ENCODE measurements at regions not wholly inside any gene's neighbourhood (a gene's known extent, or its start where the extent isn't known, plus 50 kb on each side); places are given as distances from the start of the nearest gene placed in this dataset.
"Not testable (repeated sequence)": the region's sequence is repeated elsewhere in the genome, so short reads cannot be mapped to it uniquely, and the experiment has no call there.

DNA sequence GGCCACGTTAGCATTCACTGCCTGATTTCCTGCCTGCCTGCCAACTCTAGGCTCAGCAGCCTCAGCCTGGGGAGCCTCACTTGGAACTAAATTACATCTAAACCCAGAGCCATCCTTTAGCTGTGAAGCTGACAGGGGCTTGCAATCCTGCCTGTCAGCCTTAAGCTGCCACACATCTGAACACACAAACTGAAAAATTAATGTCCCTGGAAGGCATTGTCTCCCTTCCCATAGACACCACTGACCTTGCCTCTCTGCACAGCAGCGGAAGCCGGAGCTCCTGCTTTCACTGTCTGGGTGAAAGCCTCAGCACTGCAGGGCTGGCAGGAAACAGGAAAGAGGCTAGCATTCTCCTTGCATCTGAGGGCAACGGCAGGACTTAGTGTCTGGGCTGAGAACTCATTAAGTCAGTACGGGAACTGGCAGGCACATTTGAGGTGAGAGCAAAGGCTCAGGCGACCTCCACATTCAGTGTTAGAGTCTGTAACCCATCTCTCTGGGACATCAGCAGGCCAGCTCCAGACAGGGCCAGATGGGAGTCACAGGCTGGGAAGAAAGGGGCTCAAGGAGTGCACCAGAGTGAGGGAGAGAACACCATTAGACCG lies 452.4 kb upstream of the C16orf82 start:
- no peak overlapping the region for H3K4me3 ChIP-seq (ENCODE audit: low read depth, low read length)
- TF ChIP-seq, protein P1, sequence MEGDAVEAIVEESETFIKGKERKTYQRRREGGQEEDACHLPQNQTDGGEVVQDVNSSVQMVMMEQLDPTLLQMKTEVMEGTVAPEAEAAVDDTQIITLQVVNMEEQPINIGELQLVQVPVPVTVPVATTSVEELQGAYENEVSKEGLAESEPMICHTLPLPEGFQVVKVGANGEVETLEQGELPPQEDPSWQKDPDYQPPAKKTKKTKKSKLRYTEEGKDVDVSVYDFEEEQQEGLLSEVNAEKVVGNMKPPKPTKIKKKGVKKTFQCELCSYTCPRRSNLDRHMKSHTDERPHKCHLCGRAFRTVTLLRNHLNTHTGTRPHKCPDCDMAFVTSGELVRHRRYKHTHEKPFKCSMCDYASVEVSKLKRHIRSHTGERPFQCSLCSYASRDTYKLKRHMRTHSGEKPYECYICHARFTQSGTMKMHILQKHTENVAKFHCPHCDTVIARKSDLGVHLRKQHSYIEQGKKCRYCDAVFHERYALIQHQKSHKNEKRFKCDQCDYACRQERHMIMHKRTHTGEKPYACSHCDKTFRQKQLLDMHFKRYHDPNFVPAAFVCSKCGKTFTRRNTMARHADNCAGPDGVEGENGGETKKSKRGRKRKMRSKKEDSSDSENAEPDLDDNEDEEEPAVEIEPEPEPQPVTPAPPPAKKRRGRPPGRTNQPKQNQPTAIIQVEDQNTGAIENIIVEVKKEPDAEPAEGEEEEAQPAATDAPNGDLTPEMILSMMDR (IDR thresholded peaks at IDR 0.05; ENCODE audit: low read depth, low read length), result no peak

DNA sequence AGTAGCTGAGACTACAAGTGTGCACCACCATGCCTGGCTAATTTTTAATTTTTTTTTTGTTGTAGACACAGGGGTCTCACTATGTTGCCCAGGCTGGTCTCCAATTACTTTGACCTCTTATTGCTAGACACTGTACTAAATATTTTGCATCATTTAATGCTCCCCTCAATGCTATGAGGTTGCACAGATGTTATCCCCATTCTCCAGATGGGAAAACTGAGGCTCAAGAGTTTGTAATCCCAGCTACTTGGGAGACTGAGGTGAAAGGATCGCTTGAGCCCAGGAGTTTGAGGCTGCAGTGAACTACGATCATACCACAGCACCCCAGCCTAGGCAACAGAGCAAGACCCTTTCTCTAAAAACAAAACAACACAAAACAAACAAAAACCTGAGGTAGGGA lies 443.3 kb upstream of the C16orf82 start:
- H3K4me3 ChIP-seq (ENCODE audit: low read depth, low read length), result no peak overlapping the region
- TF ChIP-seq, protein P1 (IDR thresholded peaks at IDR 0.05; ENCODE audit: low read depth, low read length), result no peak

DNA sequence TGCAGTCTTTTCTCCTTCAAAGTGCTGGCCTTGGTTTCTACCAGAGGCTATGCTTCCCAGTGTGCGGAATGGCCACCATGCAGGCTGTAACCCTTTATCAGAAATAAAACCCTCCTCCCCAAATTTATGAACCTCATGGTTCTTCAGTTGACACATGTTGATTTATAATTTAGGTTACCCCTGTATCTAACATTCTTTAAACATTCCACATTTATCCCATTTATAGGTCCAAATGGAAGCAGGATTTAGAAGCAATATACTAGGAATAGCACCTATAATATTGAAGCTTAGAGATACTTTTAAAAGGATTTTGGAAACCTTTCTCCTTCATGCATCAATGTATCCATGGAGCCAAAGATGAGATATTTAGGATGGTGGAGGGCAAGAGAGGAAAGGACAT lies 438.8 kb upstream of the C16orf82 start:
- TF ChIP-seq, protein P1 (IDR thresholded peaks at IDR 0.05; ENCODE audit: low read depth, low read length), result no peak
- no peak overlapping the region for H3K4me3 ChIP-seq (ENCODE audit: low read depth, low read length)

DNA sequence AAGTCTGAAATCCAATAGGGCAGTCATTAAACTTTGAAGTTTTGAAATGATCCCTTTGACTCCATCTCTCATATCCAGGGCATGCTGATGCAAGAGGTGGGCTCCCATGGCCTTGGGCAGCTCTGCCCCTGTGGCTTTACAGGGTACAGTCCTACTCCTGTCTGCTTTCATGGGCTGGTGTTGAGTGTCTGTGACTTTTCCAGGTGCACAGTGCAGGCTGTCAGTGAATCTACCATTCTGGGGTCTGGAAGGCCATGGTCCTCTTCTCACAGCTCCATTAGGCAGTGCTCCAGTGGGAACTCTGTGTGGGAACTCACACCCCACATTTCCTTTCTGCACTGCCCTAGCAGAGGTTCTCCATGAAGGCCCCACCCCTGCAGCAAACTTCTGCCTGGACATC lies 435.4 kb upstream of the C16orf82 start:
- H3K4me3 ChIP-seq (ENCODE audit: low read depth, low read length), result not testable (repeated sequence)

DNA sequence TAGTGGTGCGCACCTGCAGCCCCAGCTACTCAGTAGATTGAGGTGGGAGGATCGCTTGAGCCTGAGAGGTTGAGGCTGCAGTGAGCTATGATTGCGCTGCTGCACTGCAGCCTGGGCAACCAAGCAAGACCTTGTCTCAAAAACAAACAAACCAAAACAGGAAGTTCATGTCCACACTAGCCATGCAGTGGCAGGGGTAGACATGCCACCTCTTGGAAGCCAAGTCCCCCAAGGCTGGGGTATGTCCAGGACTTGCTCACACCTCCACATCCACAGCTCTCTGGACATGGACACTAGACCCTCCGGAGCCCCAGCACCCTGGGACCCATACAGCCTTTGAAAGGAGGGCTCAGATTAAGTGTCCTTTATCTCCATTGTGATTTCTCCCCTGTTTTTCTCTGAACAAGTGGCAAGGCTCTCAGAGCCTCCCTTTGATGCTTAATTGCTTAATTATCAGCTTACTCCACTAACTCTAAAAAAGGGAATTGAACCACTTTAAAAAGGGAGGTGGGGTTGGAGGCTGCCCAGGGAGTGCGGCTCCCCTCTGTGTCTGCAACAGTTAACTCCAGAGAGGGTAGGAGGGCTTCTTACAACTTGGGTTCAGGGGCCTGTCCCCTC lies 424.6 kb upstream of the C16orf82 start:
- TF ChIP-seq, protein P1 (IDR thresholded peaks at IDR 0.05; ENCODE audit: low read depth, low read length), result no peak
- H3K4me3 ChIP-seq (ENCODE audit: low read depth, low read length), result no peak overlapping the region

DNA sequence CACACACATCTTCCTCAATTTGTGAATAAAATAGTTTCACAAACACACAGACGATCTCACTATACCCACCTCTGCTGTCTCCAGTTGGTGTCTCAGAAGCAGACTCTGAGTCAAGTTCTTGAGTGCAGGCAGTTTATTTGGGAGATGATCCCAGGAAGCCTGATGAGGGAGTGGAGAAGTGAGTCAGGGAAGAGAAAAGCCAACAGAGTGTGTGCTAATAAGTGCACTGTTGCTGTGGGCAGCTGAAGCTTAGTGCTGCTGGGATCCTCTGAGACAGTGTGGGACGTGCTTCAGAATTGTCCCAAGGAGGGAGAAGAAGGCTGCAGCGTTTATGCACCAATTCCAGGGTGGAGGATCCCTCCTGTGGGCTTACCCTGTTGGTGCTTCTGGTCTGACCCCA lies 423.2 kb upstream of the C16orf82 start:
- H3K4me3 ChIP-seq (ENCODE audit: low read depth, low read length), result no peak overlapping the region
- TF ChIP-seq, protein P1 (IDR thresholded peaks at IDR 0.05; ENCODE audit: low read depth, low read length), result no peak

DNA sequence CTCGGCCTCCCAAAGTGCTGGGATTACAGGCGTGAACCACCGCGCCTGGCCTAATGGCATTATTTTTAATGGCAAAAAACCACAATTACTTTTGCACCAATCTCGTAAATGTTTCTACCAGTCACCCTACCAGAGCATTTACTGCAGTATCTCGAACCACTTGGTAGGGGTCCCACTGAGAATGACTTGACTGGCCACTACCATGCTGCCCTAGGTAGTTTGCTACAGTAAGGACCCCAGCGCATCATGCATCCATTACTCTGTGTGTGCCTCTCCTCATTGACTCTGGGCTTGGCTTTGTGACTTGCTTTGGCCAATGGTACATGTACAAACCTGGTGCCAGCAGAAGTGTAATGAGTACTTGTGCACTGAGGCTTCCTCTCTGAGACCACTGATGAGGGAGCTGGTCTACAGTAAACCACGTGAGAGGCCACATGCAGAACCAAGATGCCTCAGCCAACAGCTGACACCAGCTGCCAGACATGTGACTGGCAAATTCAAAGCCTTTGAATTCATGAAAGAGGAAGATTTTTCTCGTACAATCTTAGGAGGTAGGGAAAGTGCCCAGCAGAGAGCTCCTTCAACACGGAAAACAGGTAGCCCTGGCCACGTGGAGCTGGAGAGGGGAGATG lies 421.7 kb upstream of the C16orf82 start:
- TF ChIP-seq, protein P1 (IDR thresholded peaks at IDR 0.05; ENCODE audit: low read depth, low read length), result no peak
- no peak overlapping the region for H3K4me3 ChIP-seq (ENCODE audit: low read depth, low read length)
